ENCODE measurements at regions not wholly inside any gene's neighbourhood (a gene's known extent, or its start where the extent isn't known, plus 50 kb on each side); places are given as distances from the start of the nearest gene placed in this dataset.
"Not testable (repeated sequence)": the region's sequence is repeated elsewhere in the genome, so short reads cannot be mapped to it uniquely, and the experiment has no call there.

DNA sequence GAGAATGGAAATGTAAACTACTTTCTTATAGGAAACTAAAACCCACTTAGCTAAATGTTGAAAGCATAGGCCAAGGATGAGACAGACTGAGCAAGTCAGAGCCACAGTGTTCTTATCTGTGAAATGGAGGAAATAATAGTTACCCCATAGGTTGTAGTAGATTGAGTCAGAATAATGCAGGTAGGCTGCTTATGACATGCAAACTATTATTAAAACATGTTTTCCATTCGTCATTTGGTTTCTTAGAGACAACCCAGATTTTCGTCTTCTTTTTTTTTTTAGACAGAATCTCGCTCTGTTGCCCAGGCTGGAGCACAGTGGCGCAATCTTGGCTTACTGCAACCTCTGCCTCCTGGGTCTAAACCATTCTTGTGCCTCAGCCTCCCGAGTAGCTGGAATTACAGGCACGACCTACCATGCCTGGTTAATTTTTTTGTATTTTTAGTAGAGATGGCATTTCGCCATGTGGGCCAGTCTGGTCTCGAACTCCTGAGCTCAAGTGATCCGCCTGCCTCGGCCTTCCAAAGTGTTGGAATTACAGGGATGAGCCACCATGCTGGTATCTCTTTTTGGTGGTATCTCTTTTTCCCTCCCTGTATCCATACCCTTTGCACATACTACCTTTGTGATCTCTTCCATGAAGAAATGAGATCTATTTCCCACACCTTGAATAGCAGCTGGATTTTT lies 196.5 kb upstream of the ZNF217 start:
- ATAC-seq (ENCODE audit: low read depth) (no peak), DNase-seq (ENCODE audit: low spot score in 2 of 2) (no peak)
- H3K4me1 Mint-ChIP-seq: peaks cover 26% of the 10 kb centered on the region
- no peaks in the 10 kb centered on the region for H3K27me3 Mint-ChIP-seq
- H3K9me3 Mint-ChIP-seq: no peaks in the 10 kb centered on the region
- no peak overlapping the region for H3K27ac Mint-ChIP-seq
- no peak overlapping the region for H3K4me3 Mint-ChIP-seq
- no peaks in the 10 kb centered on the region for H3K36me3 Mint-ChIP-seq

DNA sequence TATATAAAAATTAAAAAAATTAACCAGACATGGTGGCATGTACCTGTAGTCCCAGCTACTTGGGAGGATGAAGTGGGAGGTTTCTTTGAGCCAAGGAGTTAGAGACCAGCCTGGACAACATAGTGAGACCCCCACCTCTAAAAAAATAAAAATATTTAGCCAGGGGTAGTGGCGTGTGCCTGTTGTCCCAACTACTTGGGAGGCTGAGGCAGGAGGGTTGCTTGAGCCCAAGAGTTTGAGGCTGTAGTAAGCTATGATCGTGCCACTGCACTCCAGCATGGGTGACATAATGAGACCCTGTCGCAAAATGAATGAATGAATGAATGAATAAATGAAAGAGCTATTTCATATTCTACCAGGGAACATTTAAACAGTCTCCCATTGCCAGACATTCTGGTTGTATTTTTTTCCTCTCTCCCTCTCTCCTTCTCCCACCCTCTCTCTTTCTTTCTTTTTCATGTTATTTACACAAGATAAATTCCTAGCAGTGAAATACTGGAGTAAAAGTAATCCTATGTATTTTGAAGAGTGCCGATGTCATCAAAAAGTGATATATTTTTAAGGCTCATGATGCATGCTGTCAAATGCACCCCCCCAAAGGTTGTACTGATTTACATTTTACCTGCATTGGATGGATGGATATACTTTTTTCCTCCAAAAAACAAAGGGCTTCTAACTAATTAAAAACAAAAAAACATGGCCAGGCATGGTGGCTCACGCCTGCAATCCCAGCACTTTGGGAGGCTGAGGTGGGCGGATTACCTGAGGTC lies 194.8 kb upstream of the ZNF217 start:
- H3K27ac Mint-ChIP-seq: no peak overlapping the region
- peaks cover 26% of the 10 kb centered on the region for H3K4me1 Mint-ChIP-seq
- H3K9me3 Mint-ChIP-seq: no peaks in the 10 kb centered on the region
- no peak overlapping the region for H3K4me3 Mint-ChIP-seq
- H3K36me3 Mint-ChIP-seq: no peaks in the 10 kb centered on the region
- no peaks in the 10 kb centered on the region for H3K27me3 Mint-ChIP-seq
- DNase-seq (ENCODE audit: low spot score in 2 of 2): no peak
- ATAC-seq (ENCODE audit: low read depth): no peak

DNA sequence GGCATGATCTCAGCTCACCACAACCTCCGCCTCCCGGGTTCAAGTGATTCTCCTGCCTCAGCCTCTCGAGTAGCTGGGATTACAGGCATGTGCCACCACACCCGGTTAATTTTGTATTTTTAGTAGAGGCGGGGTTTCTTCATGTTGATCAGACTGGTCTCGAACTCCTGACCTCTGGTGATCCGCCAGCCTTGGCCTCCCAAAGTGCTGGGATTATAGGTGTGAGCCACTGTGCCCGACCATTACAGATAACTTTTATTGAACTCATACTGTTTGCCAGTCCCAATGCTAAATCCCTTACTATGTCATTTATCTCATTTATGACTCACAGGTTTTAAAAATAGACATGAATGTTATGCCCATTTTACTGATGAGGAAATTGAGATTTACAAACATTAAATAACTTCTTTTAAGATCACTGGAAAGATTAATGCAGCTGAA lies 193.9 kb upstream of the ZNF217 start:
- DNase-seq (ENCODE audit: low spot score in 2 of 2); H3K27ac Mint-ChIP-seq; ATAC-seq (ENCODE audit: low read depth); H3K9me3 Mint-ChIP-seq; H3K27me3 Mint-ChIP-seq; H3K36me3 Mint-ChIP-seq; H3K4me3 Mint-ChIP-seq: not testable (repeated sequence)
- peaks cover 26% of the 10 kb centered on the region for H3K4me1 Mint-ChIP-seq

GRCh38 chr20:53786445-53787267 lies 193.0 kb upstream of the ZNF217 start:
- H3K27ac Mint-ChIP-seq: peak overlapping the region; percentile 81
- ATAC-seq (ENCODE audit: low read depth): peak; percentile 61

GRCh38 chr20:53786071-53786444 lies 192.4 kb upstream of the ZNF217 start:
- no peak for ATAC-seq (ENCODE audit: low read depth)
- Mint-ChIP-seq H3K27ac (peak overlapping the region; percentile 81), H3K4me3 (peak overlapping the region; percentile 11), H3K9me3 (no peaks in the 10 kb centered on the region), H3K27me3 (no peaks in the 10 kb centered on the region), H3K4me1 (peaks cover 26% of the 10 kb centered on the region), H3K36me3 (no peaks in the 10 kb centered on the region)
- no peak for DNase-seq (ENCODE audit: low spot score in 2 of 2)

More at GRCh38 chr20:53786445-53787267, 193.0 kb upstream of the ZNF217 start:
- H3K4me3 Mint-ChIP-seq: peak overlapping the region; percentile 11
- no peaks in the 10 kb centered on the region for H3K9me3 Mint-ChIP-seq
- no peak for DNase-seq (ENCODE audit: low spot score in 2 of 2)
- H3K4me1 Mint-ChIP-seq: peaks cover 26% of the 10 kb centered on the region
- no peaks in the 10 kb centered on the region for H3K36me3 Mint-ChIP-seq
- H3K27me3 Mint-ChIP-seq: no peaks in the 10 kb centered on the region

- ATAC-seq (ENCODE audit: low read depth) (peak; percentile 21), DNase-seq (ENCODE audit: low spot score in 2 of 2) (no peak)
- peak overlapping the region; percentile 81 for H3K27ac Mint-ChIP-seq
- peaks cover 26% of the 10 kb centered on the region for H3K4me1 Mint-ChIP-seq
- H3K4me3 Mint-ChIP-seq: no peak overlapping the region
- H3K27me3 Mint-ChIP-seq: no peaks in the 10 kb centered on the region
- no peaks in the 10 kb centered on the region for H3K9me3 Mint-ChIP-seq
- H3K36me3 Mint-ChIP-seq: no peaks in the 10 kb centered on the region
These were observed 191.7 kb upstream of the ZNF217 start for GRCh38 chr20:53785320-53785719.

GRCh38 chr20:53783768-53784167 lies 190.1 kb upstream of the ZNF217 start:
- H3K36me3 Mint-ChIP-seq: no peaks in the 10 kb centered on the region
- H3K9me3 Mint-ChIP-seq: no peaks in the 10 kb centered on the region
- peaks cover 20% of the 10 kb centered on the region for H3K4me1 Mint-ChIP-seq
- no peak overlapping the region for H3K27ac Mint-ChIP-seq
- no peak overlapping the region for H3K4me3 Mint-ChIP-seq
- DNase-seq (ENCODE audit: low spot score in 2 of 2) (no peak), ATAC-seq (ENCODE audit: low read depth) (no peak)
- no peaks in the 10 kb centered on the region for H3K27me3 Mint-ChIP-seq

DNA sequence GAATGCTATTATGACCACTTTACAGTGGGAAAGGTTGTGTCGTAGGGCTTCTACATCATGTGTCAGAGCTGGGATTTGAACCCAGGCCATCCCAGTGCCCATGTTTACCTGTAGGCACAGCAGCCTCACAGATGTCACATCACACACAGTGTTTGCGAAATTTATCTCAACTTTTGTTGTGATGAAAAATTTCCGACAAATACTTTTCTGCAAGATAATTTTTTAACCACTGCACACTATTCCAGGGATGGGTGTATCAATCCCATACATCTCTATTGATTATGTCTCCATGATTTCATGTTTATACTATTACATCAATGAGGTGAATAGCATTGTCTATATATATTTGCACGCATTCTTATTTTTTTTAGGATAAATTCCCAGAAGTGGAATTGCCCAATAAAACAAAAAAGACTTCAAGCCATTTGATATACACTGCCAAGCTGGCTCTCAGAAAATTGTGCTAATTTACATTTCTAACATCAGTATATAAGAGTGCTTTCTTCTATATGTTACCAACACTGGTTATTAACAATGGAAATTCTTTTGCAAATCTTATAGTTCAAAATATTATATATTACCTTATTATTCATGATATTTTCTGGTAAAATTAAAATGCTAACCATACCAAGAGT lies 189.1 kb upstream of the ZNF217 start:
- Mint-ChIP-seq H3K4me3 (no peak overlapping the region), H3K9me3 (no peaks in the 10 kb centered on the region), H3K36me3 (no peaks in the 10 kb centered on the region), H3K4me1 (peaks cover 20% of the 10 kb centered on the region), H3K27ac (no peak overlapping the region), H3K27me3 (no peaks in the 10 kb centered on the region)
- DNase-seq (ENCODE audit: low spot score in 2 of 2) (no peak), ATAC-seq (ENCODE audit: low read depth) (no peak)

GRCh38 chr20:53779822-53780221 lies 186.2 kb upstream of the ZNF217 start:
- Mint-ChIP-seq H3K9me3 (no peaks in the 10 kb centered on the region), H3K4me3 (no peak overlapping the region), H3K27ac (no peak overlapping the region), H3K36me3 (no peaks in the 10 kb centered on the region), H3K4me1 (peaks cover 3% of the 10 kb centered on the region), H3K27me3 (no peaks in the 10 kb centered on the region)
- no peak for ATAC-seq (ENCODE audit: low read depth)
- no peak for DNase-seq (ENCODE audit: low spot score in 2 of 2)

GRCh38 chr20:53778736-53779135 lies 185.1 kb upstream of the ZNF217 start:
- peaks cover 3% of the 10 kb centered on the region for H3K4me1 Mint-ChIP-seq
- no peak overlapping the region for H3K4me3 Mint-ChIP-seq
- H3K9me3 Mint-ChIP-seq: no peaks in the 10 kb centered on the region
- DNase-seq (ENCODE audit: low spot score in 2 of 2): no peak
- ATAC-seq (ENCODE audit: low read depth): no peak
- H3K27me3 Mint-ChIP-seq: no peaks in the 10 kb centered on the region
- no peaks in the 10 kb centered on the region for H3K36me3 Mint-ChIP-seq
- H3K27ac Mint-ChIP-seq: no peak overlapping the region

DNA sequence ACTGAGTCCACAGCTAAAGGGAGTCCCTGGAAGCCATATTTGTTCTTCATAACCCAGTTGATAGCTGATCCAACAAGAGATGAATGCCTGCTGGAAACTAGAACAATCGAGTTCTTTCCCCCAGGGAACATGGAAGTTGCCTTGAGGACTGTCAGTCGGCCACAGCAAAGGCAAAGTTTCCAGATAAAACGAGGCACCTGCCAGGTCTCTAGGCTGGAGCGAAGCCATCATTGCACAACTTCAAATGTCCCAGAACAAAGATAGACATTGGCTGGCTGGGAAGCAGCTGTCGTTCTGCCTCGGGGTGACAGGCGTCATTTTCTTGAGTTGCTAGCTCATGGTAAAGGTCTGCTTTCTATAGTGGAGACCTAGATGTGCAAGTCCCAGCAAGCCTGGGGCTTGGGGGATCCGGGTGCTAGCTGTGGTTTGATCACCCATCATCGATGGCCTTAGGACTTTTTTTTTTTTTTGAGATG lies 184.4 kb upstream of the ZNF217 start:
- DNase-seq (ENCODE audit: low spot score in 2 of 2) (no peak), ATAC-seq (ENCODE audit: low read depth) (no peak)
- Mint-ChIP-seq H3K4me3 (no peak overlapping the region), H3K27ac (no peak overlapping the region), H3K9me3 (no peaks in the 10 kb centered on the region), H3K36me3 (no peaks in the 10 kb centered on the region), H3K27me3 (no peaks in the 10 kb centered on the region), H3K4me1 (peaks cover 3% of the 10 kb centered on the region)

GRCh38 chr20:53777402-53777801 lies 183.8 kb upstream of the ZNF217 start:
- H3K4me3 Mint-ChIP-seq; H3K27me3 Mint-ChIP-seq; H3K27ac Mint-ChIP-seq; ATAC-seq (ENCODE audit: low read depth); H3K36me3 Mint-ChIP-seq; DNase-seq (ENCODE audit: low spot score in 2 of 2); H3K9me3 Mint-ChIP-seq; H3K4me1 Mint-ChIP-seq: not testable (repeated sequence)

DNA sequence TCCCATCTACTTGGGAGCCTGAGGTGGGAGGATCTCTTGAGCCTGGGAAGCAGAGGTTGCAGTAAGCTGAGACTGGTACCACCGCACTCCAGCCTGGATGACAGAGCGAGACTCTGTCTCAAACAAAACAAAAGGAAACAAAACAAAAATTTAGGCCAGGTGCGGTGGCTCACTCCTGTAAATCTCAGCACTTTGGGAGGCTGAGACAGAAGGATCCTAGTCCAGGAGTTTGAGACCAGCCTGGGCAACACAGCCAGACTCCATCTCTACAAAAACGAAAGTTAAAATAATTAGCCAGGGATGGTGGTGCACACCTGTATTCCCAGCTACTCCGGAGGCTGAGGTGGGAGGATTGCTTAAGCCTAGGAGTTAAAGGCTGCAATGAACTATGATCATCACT lies 183.2 kb upstream of the ZNF217 start:
- no peak for ATAC-seq (ENCODE audit: low read depth)
- no peaks in the 10 kb centered on the region for H3K36me3 Mint-ChIP-seq
- H3K27ac Mint-ChIP-seq: no peak overlapping the region
- no peaks in the 10 kb centered on the region for H3K27me3 Mint-ChIP-seq
- no peak overlapping the region for H3K4me3 Mint-ChIP-seq
- no peak for DNase-seq (ENCODE audit: low spot score in 2 of 2)
- H3K4me1 Mint-ChIP-seq: peaks cover 3% of the 10 kb centered on the region
- H3K9me3 Mint-ChIP-seq: no peaks in the 10 kb centered on the region

Data from memory B cell (primary cell).